Lung microvascular endothelial cell (primary cell): ENCODE measurements at regions not wholly inside any gene's neighbourhood (a gene's known extent, or its start where the extent isn't known, plus 50 kb on each side); places are given as distances from the start of the nearest gene placed in this dataset.

ENCODE experiments used
- DNase-seq, 2 donors: peaks; one replicate each; pipeline versions ENCODE4 v3.0.0 to v3.0.0-alpha.2; 2010; ENCODE audit warnings: low read depth in 2 of 2

GRCh38 chr20:50312002-50312681, 121.5 kb downstream of the CEBPB start:
- DNase-seq: peak in 1 of 2 donors; percentile 26

GRCh38 chr20:50312682-50313521, 122.3 kb downstream of the CEBPB start:
- DNase-seq: peak; percentile 44 to 91

GRCh38 chr20:50313522-50313820, 122.8 kb downstream of the CEBPB start:
- no peak for DNase-seq

GRCh38 chr20:50313827-50314677, 123.4 kb downstream of the CEBPB start:
- no peak for DNase-seq

- DNase-seq: no peak
Observed at GRCh38 chr20:50314678-50315335, 124.2 kb downstream of the CEBPB start.

GRCh38 chr20:50315586-50316551, 125.2 kb downstream of the CEBPB start:
- no peak for DNase-seq

- DNase-seq: no peak
Observed at GRCh38 chr20:50317116-50317515, 126.5 kb downstream of the CEBPB start.

DNA sequence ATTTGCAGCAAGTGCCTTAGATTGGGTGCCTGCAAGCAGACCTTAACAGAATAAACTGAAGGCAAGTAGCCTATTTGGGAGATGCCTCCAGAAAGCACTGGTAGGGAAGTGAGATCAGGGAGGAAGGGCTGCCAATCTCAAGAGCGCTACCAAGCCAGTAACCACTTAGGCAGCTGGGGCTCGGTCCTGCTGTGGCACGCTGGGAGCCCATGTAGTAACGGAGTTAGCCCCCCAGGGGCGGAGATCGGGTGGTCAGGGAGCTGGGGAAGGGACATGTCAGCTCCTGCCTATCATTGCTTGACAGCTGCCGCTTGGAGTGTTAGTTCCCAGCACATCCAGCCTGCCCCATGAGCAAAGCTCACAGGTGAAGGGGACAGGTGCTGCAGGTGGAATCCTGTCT, 127.0 kb downstream of the CEBPB start:
- DNase-seq: no peak

DNA sequence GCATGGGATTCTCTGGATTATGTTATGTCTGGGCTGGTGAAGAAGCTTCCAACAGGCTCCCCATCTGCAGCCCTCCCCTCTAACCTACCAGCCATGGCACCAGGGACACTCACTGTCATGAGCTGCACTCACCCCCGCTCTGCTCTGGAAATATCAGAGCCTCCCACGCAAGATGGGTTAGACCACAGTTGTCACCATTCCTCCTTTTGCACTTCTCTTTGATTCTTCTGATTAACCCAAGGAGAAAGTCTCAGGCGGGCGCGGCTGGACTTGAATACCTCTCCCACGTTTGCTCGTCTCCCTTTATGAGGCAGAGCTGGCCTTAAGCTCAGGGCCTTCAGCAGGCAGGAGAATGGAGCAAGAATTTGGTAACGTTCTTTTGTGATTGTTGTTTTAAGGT, 128.1 kb downstream of the CEBPB start:
- DNase-seq: no peak

DNA sequence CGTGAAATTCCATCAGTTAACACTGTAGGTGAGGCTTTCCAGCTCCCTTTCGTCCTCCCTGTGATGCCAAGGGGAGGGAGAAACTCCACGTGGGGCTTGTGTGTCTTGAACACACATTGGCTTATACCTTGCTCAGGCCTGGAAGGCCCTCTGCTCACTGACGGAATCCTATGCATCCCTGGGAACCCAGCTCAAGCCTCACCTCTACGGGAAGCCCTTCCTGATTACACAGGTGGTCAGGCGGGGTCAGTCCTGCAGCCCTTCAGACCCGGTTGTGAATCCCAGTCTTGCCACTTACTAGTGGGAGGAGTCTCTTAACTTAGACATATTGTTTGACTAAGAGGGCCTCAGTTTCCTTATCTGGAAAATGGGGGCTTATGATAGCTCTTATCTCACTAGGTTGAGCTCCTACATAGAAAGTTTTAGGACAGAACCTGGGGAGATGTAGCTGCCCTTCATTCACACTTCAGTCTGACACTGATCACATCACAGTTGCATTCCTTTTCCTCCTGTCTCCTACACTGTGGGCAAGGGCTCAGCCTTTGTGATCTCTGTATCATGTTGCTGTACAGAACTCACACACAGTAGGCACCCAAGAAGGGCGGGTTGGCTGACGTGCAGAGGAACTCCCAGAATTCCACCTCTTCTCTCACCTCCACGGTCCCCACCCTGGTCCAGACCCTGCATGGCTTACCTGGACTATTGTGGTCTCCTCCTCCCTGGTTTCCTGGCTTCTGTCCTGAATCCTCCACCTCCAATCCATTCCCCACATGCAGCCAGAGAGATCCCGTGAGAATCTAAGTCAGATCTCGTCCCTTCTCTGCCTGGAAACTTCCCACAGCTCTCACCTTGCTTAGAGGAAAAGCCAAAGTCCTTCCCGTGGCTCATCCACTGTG, 129.6 kb downstream of the CEBPB start:
- no peak for DNase-seq

DNA sequence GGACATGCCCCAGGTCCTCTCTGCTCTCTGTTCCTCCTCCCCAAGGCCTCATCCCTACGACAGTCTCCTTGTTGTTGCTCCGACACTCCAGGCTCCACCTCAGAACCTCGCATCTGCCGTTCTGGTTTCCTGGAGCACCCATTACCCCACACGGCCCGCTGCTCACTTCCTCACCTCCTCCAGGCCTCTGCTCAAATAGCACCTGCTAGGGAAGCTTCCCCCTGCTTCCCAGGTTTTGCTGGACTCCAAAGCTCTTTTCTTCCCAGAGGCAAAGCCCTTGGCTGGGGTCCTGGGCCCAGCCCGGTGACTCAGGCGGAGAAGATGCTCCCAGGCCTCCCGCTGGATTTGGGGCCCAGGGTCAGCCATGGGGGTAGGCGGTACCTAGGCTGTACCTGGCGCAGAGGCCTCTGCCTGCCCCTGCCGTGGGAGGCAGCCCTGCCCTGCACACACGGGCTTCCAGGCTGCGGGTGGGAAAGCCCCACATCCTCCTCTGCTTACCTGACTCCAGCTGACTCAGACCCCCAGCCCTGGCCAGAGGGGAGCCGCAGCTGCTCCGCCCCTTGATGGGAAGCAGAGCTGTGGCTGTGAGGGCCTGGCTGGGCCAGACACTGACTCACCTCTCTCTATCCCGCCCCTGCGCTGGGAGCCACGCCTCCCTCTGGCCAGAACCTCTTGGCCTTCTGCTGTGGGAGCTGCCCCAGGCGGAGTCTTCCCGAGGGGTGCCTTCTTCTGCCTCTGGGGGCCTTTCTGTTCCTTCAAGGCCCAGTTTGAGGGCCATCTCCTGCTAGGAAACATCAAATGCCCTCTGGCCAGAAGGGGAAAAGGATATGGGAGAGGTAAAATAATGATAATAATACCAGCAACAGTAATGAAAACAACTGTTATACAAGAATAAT, 130.5 kb downstream of the CEBPB start:
- peak; percentile 75 to 77 for DNase-seq

DNA sequence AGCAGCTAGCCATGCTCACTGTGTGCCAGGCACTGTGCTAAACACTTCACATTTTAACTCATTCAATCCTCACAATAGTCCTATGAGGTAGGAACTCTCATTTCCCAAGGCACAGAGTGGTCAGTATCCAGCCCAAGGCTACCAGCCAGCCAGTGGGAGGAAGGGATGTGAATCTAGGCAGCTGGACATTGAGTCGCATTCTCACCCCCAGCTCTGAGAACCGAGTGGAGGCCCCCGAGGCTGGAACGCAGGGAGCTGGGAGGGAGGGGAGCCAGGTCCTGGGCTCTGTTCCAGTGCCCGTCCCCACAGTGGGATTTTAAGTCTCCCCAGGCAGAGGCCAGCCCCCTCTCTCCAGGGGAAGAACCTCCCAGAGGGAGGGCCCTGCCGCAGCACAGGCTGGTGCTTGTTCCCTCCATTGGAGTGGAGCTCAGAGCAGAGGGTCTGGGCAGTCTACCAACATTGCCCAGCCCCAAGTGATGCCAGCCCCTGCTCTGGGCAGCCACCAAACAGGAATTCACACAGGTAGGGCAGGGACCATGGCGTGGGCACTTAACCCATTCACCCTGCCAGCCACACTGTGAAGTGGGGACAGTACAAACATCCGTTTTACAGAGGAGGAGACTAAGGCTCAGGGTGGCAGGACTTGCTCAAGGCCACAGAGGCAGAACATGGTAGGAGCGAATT, 131.3 kb downstream of the CEBPB start:
- DNase-seq: no peak

GRCh38 chr20:50322703-50323131, 132.1 kb downstream of the CEBPB start:
- DNase-seq: no peak

GRCh38 chr20:50323209-50323608, 132.6 kb downstream of the CEBPB start:
- no peak for DNase-seq

DNA sequence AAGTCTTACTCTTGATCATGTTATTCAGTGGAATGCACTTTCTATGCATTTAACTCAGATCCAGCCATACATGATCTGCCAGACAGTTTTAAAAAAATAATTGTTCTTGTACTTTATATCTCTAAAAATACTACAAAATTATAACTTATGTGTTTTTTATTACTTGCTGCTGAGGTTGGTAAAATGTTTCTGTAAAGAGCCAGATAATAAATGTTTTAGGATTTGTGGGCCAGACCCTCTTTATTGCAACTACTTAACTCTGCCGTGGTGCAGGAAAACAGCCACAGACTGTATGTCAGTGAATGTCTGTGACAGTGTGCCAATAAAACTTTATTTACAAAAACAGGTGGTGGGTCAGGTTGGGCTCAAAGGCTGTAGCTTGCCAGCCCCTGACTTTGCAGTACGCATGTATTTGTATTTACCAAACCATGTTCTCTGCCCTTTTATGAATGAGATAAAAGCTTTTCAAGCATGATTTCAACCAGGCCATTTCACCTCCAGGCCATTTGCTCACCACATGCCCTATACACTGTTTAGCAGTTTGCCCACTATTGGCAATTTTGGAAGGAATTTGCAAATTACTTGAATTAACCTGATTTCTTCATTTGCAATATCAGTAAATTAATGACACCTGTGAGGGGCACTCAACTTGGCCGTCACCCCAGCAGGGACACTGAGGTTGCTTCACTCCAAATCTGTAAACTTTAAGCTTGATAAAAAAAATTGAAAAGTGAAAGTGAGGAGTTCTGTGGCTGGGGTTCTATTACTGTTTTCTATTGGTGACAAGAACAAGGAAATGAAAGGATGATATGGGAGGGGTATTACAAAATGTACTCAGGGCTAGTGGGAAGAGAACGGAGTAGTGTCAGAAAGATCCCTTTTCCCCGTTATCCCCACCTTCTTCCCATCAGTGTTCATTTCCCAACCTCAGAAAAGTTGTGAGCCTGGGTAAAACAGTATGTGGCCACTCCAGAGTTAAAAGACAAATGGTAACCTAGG, 133.4 kb downstream of the CEBPB start:
- no peak for DNase-seq

- no peak for DNase-seq
Observed at GRCh38 chr20:50325215-50325614, 134.6 kb downstream of the CEBPB start.

GRCh38 chr20:50325651-50326050, 135.0 kb downstream of the CEBPB start:
- no peak for DNase-seq
